HS-27A (cell line): ENCODE measurements at regions not wholly inside any gene's neighbourhood (a gene's known extent, or its start where the extent isn't known, plus 50 kb on each side); places are given as distances from the start of the nearest gene placed in this dataset.

Source experiments
- DNase-seq: peaks from one replicate; pipeline ENCODE4 v3.0.0-alpha.2; 2012; ENCODE audit warnings: low read depth, missing footprints

- peak; percentile 75 for DNase-seq
These were observed 67.3 kb upstream of the KLF6 start for GRCh38 chr10:3852147-3852904.

- DNase-seq = no peak
These were observed 66.3 kb upstream of the KLF6 start for GRCh38 chr10:3850999-3851937.

- no peak for DNase-seq
These were observed 64.0 kb upstream of the KLF6 start for GRCh38 chr10:3848775-3849635.

GRCh38 chr10:3848005-3848774 lies 63.2 kb upstream of the KLF6 start:
- DNase-seq = no peak

GRCh38 chr10:3846736-3847135 lies 61.7 kb upstream of the KLF6 start:
- DNase-seq = no peak

GRCh38 chr10:3844491-3845025 lies 59.5 kb upstream of the KLF6 start:
- no peak for DNase-seq

GRCh38 chr10:3838460-3839437 lies 53.7 kb upstream of the KLF6 start:
- DNase-seq = no peak

GRCh38 chr10:3837647-3838459 lies 52.8 kb upstream of the KLF6 start:
- DNase-seq = no peak

- no peak for DNase-seq
These were observed 51.3 kb upstream of the KLF6 start for GRCh38 chr10:3836222-3836820.

GRCh38 chr10:3835770-3836169 lies 50.8 kb upstream of the KLF6 start:
- no peak for DNase-seq

GRCh38 chr10:3834947-3835346 lies 49.9 kb upstream of the KLF6 start:
- no peak for DNase-seq
